ENCODE measurements at regions not wholly inside any gene's neighbourhood (a gene's known extent, or its start where the extent isn't known, plus 50 kb on each side); places are given as distances from the start of the nearest gene placed in this dataset.

- no peak for DNase-seq
Observed at GRCh38 chr3:156760333-156760732, 65.8 kb upstream of the LEKR1 start.

- DNase-seq = peak; percentile 30
Observed at GRCh38 chr3:156761007-156761406, 65.1 kb upstream of the LEKR1 start.

- DNase-seq = no peak
Observed at GRCh38 chr3:156761713-156762451, 64.3 kb upstream of the LEKR1 start.

GRCh38 chr3:156762631-156763185 lies 63.4 kb upstream of the LEKR1 start:
- no peak for DNase-seq

- no peak for DNase-seq
Observed at GRCh38 chr3:156763386-156763785, 62.8 kb upstream of the LEKR1 start.

GRCh38 chr3:156763931-156764720 lies 62.0 kb upstream of the LEKR1 start:
- no peak for DNase-seq

- no peak for DNase-seq
Observed at GRCh38 chr3:156764751-156765150, 61.4 kb upstream of the LEKR1 start.

GRCh38 chr3:156768390-156768789 lies 57.8 kb upstream of the LEKR1 start:
- DNase-seq = no peak

- no peak for DNase-seq
Observed at GRCh38 chr3:156769721-156770654, 56.2 kb upstream of the LEKR1 start.

- no peak for DNase-seq
Observed at GRCh38 chr3:156770699-156771414, 55.3 kb upstream of the LEKR1 start.

- DNase-seq = peak; percentile 15
Observed at GRCh38 chr3:156772588-156773206, 53.5 kb upstream of the LEKR1 start.

GRCh38 chr3:156776031-156776430 lies 50.1 kb upstream of the LEKR1 start:
- DNase-seq = no peak
